SKM-1 treated with dmso at 0.1 percent for 144 hours (cell line): ENCODE measurements at regions not wholly inside any gene's neighbourhood (a gene's known extent, or its start where the extent isn't known, plus 50 kb on each side); places are given as distances from the start of the nearest gene placed in this dataset.
"Not testable (repeated sequence)": the region's sequence is repeated elsewhere in the genome, so short reads cannot be mapped to it uniquely, and the experiment has no call there.

Source experiments
- DNase-seq: peaks from one replicate; lab custom pipeline; 2025; ENCODE audit not compliant: unreplicated experiment; lab: John Stamatoyannopoulos, UW

GRCh38 chr17:77837917-77838316 is 120.6 kb upstream of the TNRC6C start:
- DNase-seq: no peak

- no peak for DNase-seq
Observed at GRCh38 chr17:77838748-77839697, 119.5 kb upstream of the TNRC6C start.

- no peak for DNase-seq
Observed at GRCh38 chr17:77839698-77840512, 118.6 kb upstream of the TNRC6C start.

GRCh38 chr17:77840513-77841165 is 117.9 kb upstream of the TNRC6C start:
- DNase-seq: no peak

- DNase-seq: no peak
Observed at GRCh38 chr17:77841742-77842527, 116.6 kb upstream of the TNRC6C start.

- no peak for DNase-seq
Observed at GRCh38 chr17:77842528-77843147, 115.9 kb upstream of the TNRC6C start.

GRCh38 chr17:77843255-77843895 is 115.1 kb upstream of the TNRC6C start:
- DNase-seq: not testable (repeated sequence)

GRCh38 chr17:77843896-77844295 is 114.6 kb upstream of the TNRC6C start:
- DNase-seq: no peak

GRCh38 chr17:77844681-77845080 is 113.8 kb upstream of the TNRC6C start:
- no peak for DNase-seq

- DNase-seq: no peak
Observed at GRCh38 chr17:77845541-77846225, 112.8 kb upstream of the TNRC6C start.

GRCh38 chr17:77846531-77847085 is 111.9 kb upstream of the TNRC6C start:
- no peak for DNase-seq

GRCh38 chr17:77847221-77848085 is 111.0 kb upstream of the TNRC6C start:
- DNase-seq: no peak

- DNase-seq: no peak
Observed at GRCh38 chr17:77848257-77848656, 110.2 kb upstream of the TNRC6C start.

GRCh38 chr17:77849239-77849638 is 109.3 kb upstream of the TNRC6C start:
- DNase-seq: no peak

- DNase-seq: no peak
Observed at GRCh38 chr17:77851921-77852320, 106.6 kb upstream of the TNRC6C start.

- no peak for DNase-seq
Observed at GRCh38 chr17:77852731-77853130, 105.8 kb upstream of the TNRC6C start.

GRCh38 chr17:77853191-77853977 is 105.1 kb upstream of the TNRC6C start:
- DNase-seq: no peak
